ENCODE measurements at regions not wholly inside any gene's neighbourhood (a gene's known extent, or its start where the extent isn't known, plus 50 kb on each side); places are given as distances from the start of the nearest gene placed in this dataset.

- Histone ChIP-seq H3K4me1 (ENCODE audit: low read length) (no peaks in the 10 kb centered on the region), H3K79me2 (ENCODE audit: low read length) (no peaks in the 10 kb centered on the region), H3K4me3 (ENCODE audit: low read length) (no peak overlapping the region), H3K4me2 (ENCODE audit: low read depth, low read length, poor library complexity, severe bottlenecking) (no peak overlapping the region), H4K20me1 (ENCODE audit: insufficient read depth, low read depth, low read length) (no peaks in the 10 kb centered on the region), H3K9ac (ENCODE audit: low read length) (no peak overlapping the region), H3K9me3 (ENCODE audit: low read length) (peaks cover 14% of the 10 kb centered on the region), H3K36me3 (ENCODE audit: insufficient read depth, low read length) (no peaks in the 10 kb centered on the region), H3K27me3 (ENCODE audit: low read length) (no peaks in the 10 kb centered on the region), H3K27ac (ENCODE audit: low read length) (no peak overlapping the region), H2AFZ (ENCODE audit: low read length) (no peak overlapping the region), H3K9me2 (replicated peaks; ENCODE audit: insufficient read depth, low read length) (no peaks in the 10 kb centered on the region)
- DNase-seq, result no peak
Observed at GRCh38 chr13:105513448-105513847, 1022.0 kb downstream of the EFNB2 start.

- Histone ChIP-seq H2AFZ (ENCODE audit: low read length) (no peak overlapping the region), H4K20me1 (ENCODE audit: insufficient read depth, low read depth, low read length) (no peaks in the 10 kb centered on the region), H3K9me2 (replicated peaks; ENCODE audit: insufficient read depth, low read length) (no peaks in the 10 kb centered on the region), H3K4me1 (ENCODE audit: low read length) (no peaks in the 10 kb centered on the region), H3K79me2 (ENCODE audit: low read length) (no peaks in the 10 kb centered on the region), H3K4me2 (ENCODE audit: low read depth, low read length, poor library complexity, severe bottlenecking) (no peak overlapping the region), H3K27ac (ENCODE audit: low read length) (no peak overlapping the region), H3K36me3 (ENCODE audit: insufficient read depth, low read length) (no peaks in the 10 kb centered on the region), H3K4me3 (ENCODE audit: low read length) (no peak overlapping the region), H3K27me3 (ENCODE audit: low read length) (no peaks in the 10 kb centered on the region), H3K9ac (ENCODE audit: low read length) (no peak overlapping the region), H3K9me3 (ENCODE audit: low read length) (peaks cover 18% of the 10 kb centered on the region)
- DNase-seq, result no peak
Observed at GRCh38 chr13:105509981-105510762, 1025.3 kb downstream of the EFNB2 start.

GRCh38 chr13:105506463-105506862 is 1029.0 kb downstream of the EFNB2 start:
- no peaks in the 10 kb centered on the region for H3K4me1 ChIP-seq (ENCODE audit: low read length)
- no peak for DNase-seq
- no peak overlapping the region for H3K4me3 ChIP-seq (ENCODE audit: low read length)
- peaks cover 28% of the 10 kb centered on the region for H3K9me3 ChIP-seq (ENCODE audit: low read length)
- no peak overlapping the region for H3K27ac ChIP-seq (ENCODE audit: low read length)
- H3K27me3 ChIP-seq (ENCODE audit: low read length), result no peaks in the 10 kb centered on the region
- H3K4me2 ChIP-seq (ENCODE audit: low read depth, low read length, poor library complexity, severe bottlenecking), result no peak overlapping the region
- no peaks in the 10 kb centered on the region for H3K9me2 ChIP-seq (replicated peaks; ENCODE audit: insufficient read depth, low read length)
- H3K79me2 ChIP-seq (ENCODE audit: low read length), result no peaks in the 10 kb centered on the region
- no peaks in the 10 kb centered on the region for H3K36me3 ChIP-seq (ENCODE audit: insufficient read depth, low read length)
- H4K20me1 ChIP-seq (ENCODE audit: insufficient read depth, low read depth, low read length), result no peaks in the 10 kb centered on the region
- H2AFZ ChIP-seq (ENCODE audit: low read length), result no peak overlapping the region
- H3K9ac ChIP-seq (ENCODE audit: low read length), result no peak overlapping the region

GRCh38 chr13:105502193-105502592 is 1033.3 kb downstream of the EFNB2 start:
- no peak overlapping the region for H3K27ac ChIP-seq (ENCODE audit: low read length)
- H3K36me3 ChIP-seq (ENCODE audit: insufficient read depth, low read length), result no peaks in the 10 kb centered on the region
- H2AFZ ChIP-seq (ENCODE audit: low read length), result no peak overlapping the region
- no peaks in the 10 kb centered on the region for H4K20me1 ChIP-seq (ENCODE audit: insufficient read depth, low read depth, low read length)
- DNase-seq, result no peak
- no peak overlapping the region for H3K9ac ChIP-seq (ENCODE audit: low read length)
- H3K9me2 ChIP-seq (replicated peaks; ENCODE audit: insufficient read depth, low read length), result no peaks in the 10 kb centered on the region
- peaks cover 32% of the 10 kb centered on the region for H3K9me3 ChIP-seq (ENCODE audit: low read length)
- H3K4me2 ChIP-seq (ENCODE audit: low read depth, low read length, poor library complexity, severe bottlenecking), result no peak overlapping the region
- H3K27me3 ChIP-seq (ENCODE audit: low read length), result no peaks in the 10 kb centered on the region
- H3K4me1 ChIP-seq (ENCODE audit: low read length), result no peaks in the 10 kb centered on the region
- no peak overlapping the region for H3K4me3 ChIP-seq (ENCODE audit: low read length)
- no peaks in the 10 kb centered on the region for H3K79me2 ChIP-seq (ENCODE audit: low read length)

GRCh38 chr13:105497597-105497996 is 1037.9 kb downstream of the EFNB2 start:
- H2AFZ ChIP-seq (ENCODE audit: low read length), result no peak overlapping the region
- no peak overlapping the region for H3K9ac ChIP-seq (ENCODE audit: low read length)
- no peaks in the 10 kb centered on the region for H3K4me1 ChIP-seq (ENCODE audit: low read length)
- H3K4me2 ChIP-seq (ENCODE audit: low read depth, low read length, poor library complexity, severe bottlenecking), result no peak overlapping the region
- H3K79me2 ChIP-seq (ENCODE audit: low read length), result no peaks in the 10 kb centered on the region
- H3K27me3 ChIP-seq (ENCODE audit: low read length), result no peaks in the 10 kb centered on the region
- H3K36me3 ChIP-seq (ENCODE audit: insufficient read depth, low read length), result no peaks in the 10 kb centered on the region
- H4K20me1 ChIP-seq (ENCODE audit: insufficient read depth, low read depth, low read length), result no peaks in the 10 kb centered on the region
- H3K27ac ChIP-seq (ENCODE audit: low read length), result no peak overlapping the region
- DNase-seq, result no peak
- peaks cover 26% of the 10 kb centered on the region for H3K9me3 ChIP-seq (ENCODE audit: low read length)
- H3K9me2 ChIP-seq (replicated peaks; ENCODE audit: insufficient read depth, low read length), result no peaks in the 10 kb centered on the region
- H3K4me3 ChIP-seq (ENCODE audit: low read length), result no peak overlapping the region

GRCh38 chr13:105492216-105492615 is 1043.2 kb downstream of the EFNB2 start:
- H3K4me2 ChIP-seq (ENCODE audit: low read depth, low read length, poor library complexity, severe bottlenecking), result no peak overlapping the region
- no peak for DNase-seq
- no peaks in the 10 kb centered on the region for H3K27me3 ChIP-seq (ENCODE audit: low read length)
- no peak overlapping the region for H3K27ac ChIP-seq (ENCODE audit: low read length)
- no peaks in the 10 kb centered on the region for H3K36me3 ChIP-seq (ENCODE audit: insufficient read depth, low read length)
- H2AFZ ChIP-seq (ENCODE audit: low read length), result no peak overlapping the region
- H3K9ac ChIP-seq (ENCODE audit: low read length), result no peak overlapping the region
- H3K4me3 ChIP-seq (ENCODE audit: low read length), result no peak overlapping the region
- no peaks in the 10 kb centered on the region for H4K20me1 ChIP-seq (ENCODE audit: insufficient read depth, low read depth, low read length)
- H3K9me2 ChIP-seq (replicated peaks; ENCODE audit: insufficient read depth, low read length), result no peaks in the 10 kb centered on the region
- H3K4me1 ChIP-seq (ENCODE audit: low read length), result no peaks in the 10 kb centered on the region
- peaks cover 21% of the 10 kb centered on the region for H3K9me3 ChIP-seq (ENCODE audit: low read length)
- no peaks in the 10 kb centered on the region for H3K79me2 ChIP-seq (ENCODE audit: low read length)

- no peaks in the 10 kb centered on the region for H3K9me2 ChIP-seq (replicated peaks; ENCODE audit: insufficient read depth, low read length)
- no peak for DNase-seq
- H4K20me1 ChIP-seq (ENCODE audit: insufficient read depth, low read depth, low read length), result no peaks in the 10 kb centered on the region
- H3K27me3 ChIP-seq (ENCODE audit: low read length), result no peaks in the 10 kb centered on the region
- H3K9me3 ChIP-seq (ENCODE audit: low read length), result peaks cover 21% of the 10 kb centered on the region
- H3K4me1 ChIP-seq (ENCODE audit: low read length), result no peaks in the 10 kb centered on the region
- no peaks in the 10 kb centered on the region for H3K36me3 ChIP-seq (ENCODE audit: insufficient read depth, low read length)
- H3K9ac ChIP-seq (ENCODE audit: low read length), result no peak overlapping the region
- H3K4me3 ChIP-seq (ENCODE audit: low read length), result no peak overlapping the region
- H2AFZ ChIP-seq (ENCODE audit: low read length), result no peak overlapping the region
- H3K79me2 ChIP-seq (ENCODE audit: low read length), result no peaks in the 10 kb centered on the region
- no peak overlapping the region for H3K4me2 ChIP-seq (ENCODE audit: low read depth, low read length, poor library complexity, severe bottlenecking)
- no peak overlapping the region for H3K27ac ChIP-seq (ENCODE audit: low read length)
Observed at GRCh38 chr13:105491345-105491744, 1044.1 kb downstream of the EFNB2 start.

- no peak overlapping the region for H3K4me2 ChIP-seq (ENCODE audit: low read depth, low read length, poor library complexity, severe bottlenecking)
- no peak overlapping the region for H2AFZ ChIP-seq (ENCODE audit: low read length)
- no peaks in the 10 kb centered on the region for H3K4me1 ChIP-seq (ENCODE audit: low read length)
- H3K27me3 ChIP-seq (ENCODE audit: low read length), result no peaks in the 10 kb centered on the region
- no peak overlapping the region for H3K4me3 ChIP-seq (ENCODE audit: low read length)
- no peak overlapping the region for H3K9ac ChIP-seq (ENCODE audit: low read length)
- H3K79me2 ChIP-seq (ENCODE audit: low read length), result no peaks in the 10 kb centered on the region
- DNase-seq, result no peak
- H3K36me3 ChIP-seq (ENCODE audit: insufficient read depth, low read length), result no peaks in the 10 kb centered on the region
- H3K27ac ChIP-seq (ENCODE audit: low read length), result no peak overlapping the region
- peaks cover 16% of the 10 kb centered on the region for H3K9me3 ChIP-seq (ENCODE audit: low read length)
- H3K9me2 ChIP-seq (replicated peaks; ENCODE audit: insufficient read depth, low read length), result no peaks in the 10 kb centered on the region
- no peaks in the 10 kb centered on the region for H4K20me1 ChIP-seq (ENCODE audit: insufficient read depth, low read depth, low read length)
Observed at GRCh38 chr13:105485081-105485480, 1050.4 kb downstream of the EFNB2 start.
